ENCODE measurements at regions not wholly inside any gene's neighbourhood (a gene's known extent, or its start where the extent isn't known, plus 50 kb on each side); places are given as distances from the start of the nearest gene placed in this dataset.

GRCh38 chr18:29174891-29175290, 998.0 kb upstream of the CDH2 start:
- no peak for TF ChIP-seq EZH2phosphoT487 (IDR thresholded peaks at IDR 0.05; ENCODE audit: low read depth, severe bottlenecking, unreplicated experiment)
- TF ChIP-seq, protein P1, sequence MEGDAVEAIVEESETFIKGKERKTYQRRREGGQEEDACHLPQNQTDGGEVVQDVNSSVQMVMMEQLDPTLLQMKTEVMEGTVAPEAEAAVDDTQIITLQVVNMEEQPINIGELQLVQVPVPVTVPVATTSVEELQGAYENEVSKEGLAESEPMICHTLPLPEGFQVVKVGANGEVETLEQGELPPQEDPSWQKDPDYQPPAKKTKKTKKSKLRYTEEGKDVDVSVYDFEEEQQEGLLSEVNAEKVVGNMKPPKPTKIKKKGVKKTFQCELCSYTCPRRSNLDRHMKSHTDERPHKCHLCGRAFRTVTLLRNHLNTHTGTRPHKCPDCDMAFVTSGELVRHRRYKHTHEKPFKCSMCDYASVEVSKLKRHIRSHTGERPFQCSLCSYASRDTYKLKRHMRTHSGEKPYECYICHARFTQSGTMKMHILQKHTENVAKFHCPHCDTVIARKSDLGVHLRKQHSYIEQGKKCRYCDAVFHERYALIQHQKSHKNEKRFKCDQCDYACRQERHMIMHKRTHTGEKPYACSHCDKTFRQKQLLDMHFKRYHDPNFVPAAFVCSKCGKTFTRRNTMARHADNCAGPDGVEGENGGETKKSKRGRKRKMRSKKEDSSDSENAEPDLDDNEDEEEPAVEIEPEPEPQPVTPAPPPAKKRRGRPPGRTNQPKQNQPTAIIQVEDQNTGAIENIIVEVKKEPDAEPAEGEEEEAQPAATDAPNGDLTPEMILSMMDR (IDR thresholded peaks at IDR 0.05; ENCODE audit: poor library complexity): no peak
- no peak for TF ChIP-seq EZH2 (IDR thresholded peaks at IDR 0.05; ENCODE audit: borderline replicate concordance)
- H3K4me2 ChIP-seq: no peak overlapping the region
- WGBS (ENCODE audit: low lambda C conversion rate, missing lambda C conversion rate): 92% methylated on average over 3 of the region's 3 CpGs

DNA sequence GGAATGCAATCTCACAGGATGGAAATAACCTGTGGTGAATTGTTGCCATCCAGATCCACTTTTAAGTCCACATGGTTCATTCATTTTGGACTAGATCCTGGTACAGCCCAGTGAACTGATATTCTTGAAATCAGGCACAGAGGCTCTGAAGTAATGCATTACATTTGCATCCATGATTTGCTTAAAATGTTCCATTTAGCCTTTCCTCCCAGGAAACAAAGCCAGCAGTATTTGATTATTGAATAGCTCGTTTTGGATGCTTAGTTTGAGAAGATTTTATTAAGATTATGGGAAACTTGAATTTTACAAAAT, 995.8 kb upstream of the CDH2 start:
- Histone ChIP-seq H3K9me3 (ENCODE audit: low read depth) (no peaks in the 10 kb centered on the region), H3K4me3 (no peak overlapping the region), H3K27me3 (no peaks in the 10 kb centered on the region), H2AFZ (no peak overlapping the region), H3K27ac (no peak overlapping the region), H4K20me1 (ENCODE audit: insufficient read depth, poor library complexity, severe bottlenecking) (no peaks in the 10 kb centered on the region), H3K79me2 (no peaks in the 10 kb centered on the region), H3K36me3 (replicated peaks; ENCODE audit: insufficient read depth, low read depth) (no peaks in the 10 kb centered on the region), H3K9me2 (replicated peaks; ENCODE audit: insufficient read depth) (no peaks in the 10 kb centered on the region), H3K4me1 (ENCODE audit: insufficient read depth) (no peaks in the 10 kb centered on the region), H3K4me2 (no peak overlapping the region)
- no peak for DNase-seq (ENCODE audit: low spot score)
- TF ChIP-seq EZH2phosphoT487 (IDR thresholded peaks at IDR 0.05; ENCODE audit: low read depth, severe bottlenecking, unreplicated experiment) (no peak), EZH2 (IDR thresholded peaks at IDR 0.05; ENCODE audit: borderline replicate concordance) (no peak)
- TF ChIP-seq, protein P1 (IDR thresholded peaks at IDR 0.05; ENCODE audit: poor library complexity): no peak
- 72% methylated on average over 1 of the region's 1 CpG for WGBS (ENCODE audit: low lambda C conversion rate, missing lambda C conversion rate)

More at GRCh38 chr18:29174891-29175290, 998.0 kb upstream of the CDH2 start:
- Histone ChIP-seq H3K4me3 (no peak overlapping the region), H3K4me1 (ENCODE audit: insufficient read depth) (no peaks in the 10 kb centered on the region), H3K27ac (no peak overlapping the region), H3K27me3 (no peaks in the 10 kb centered on the region), H3K36me3 (replicated peaks; ENCODE audit: insufficient read depth, low read depth) (no peaks in the 10 kb centered on the region), H2AFZ (no peak overlapping the region), H3K9me2 (replicated peaks; ENCODE audit: insufficient read depth) (no peaks in the 10 kb centered on the region), H4K20me1 (ENCODE audit: insufficient read depth, poor library complexity, severe bottlenecking) (no peaks in the 10 kb centered on the region), H3K79me2 (no peaks in the 10 kb centered on the region), H3K9me3 (ENCODE audit: low read depth) (no peaks in the 10 kb centered on the region)
- DNase-seq (ENCODE audit: low spot score): no peak

GRCh38 chr18:29171892-29172755, 995.2 kb upstream of the CDH2 start:
- Histone ChIP-seq H3K36me3 (replicated peaks; ENCODE audit: insufficient read depth, low read depth) (no peaks in the 10 kb centered on the region), H3K27ac (no peak overlapping the region), H4K20me1 (ENCODE audit: insufficient read depth, poor library complexity, severe bottlenecking) (no peaks in the 10 kb centered on the region), H3K9me2 (replicated peaks; ENCODE audit: insufficient read depth) (no peaks in the 10 kb centered on the region), H3K4me3 (no peak overlapping the region), H3K4me2 (no peak overlapping the region), H3K4me1 (ENCODE audit: insufficient read depth) (no peaks in the 10 kb centered on the region), H2AFZ (no peak overlapping the region), H3K9me3 (ENCODE audit: low read depth) (no peaks in the 10 kb centered on the region), H3K27me3 (no peaks in the 10 kb centered on the region), H3K79me2 (no peaks in the 10 kb centered on the region)
- WGBS (ENCODE audit: low lambda C conversion rate, missing lambda C conversion rate): 81% methylated on average over 5 of the region's 5 CpGs
- TF ChIP-seq EZH2 (IDR thresholded peaks at IDR 0.05; ENCODE audit: borderline replicate concordance): no peak
- TF ChIP-seq, protein P1 (IDR thresholded peaks at IDR 0.05; ENCODE audit: poor library complexity): no peak
- TF ChIP-seq EZH2phosphoT487 (IDR thresholded peaks at IDR 0.05; ENCODE audit: low read depth, severe bottlenecking, unreplicated experiment): no peak
- no peak for DNase-seq (ENCODE audit: low spot score)

Measured in hepatocyte (in vitro differentiated cells).